GM12874 (cell line): ENCODE measurements at regions not wholly inside any gene's neighbourhood (a gene's known extent, or its start where the extent isn't known, plus 50 kb on each side); places are given as distances from the start of the nearest gene placed in this dataset.

Experiments
- TF ChIP-seq, protein P1 (sequence below): IDR thresholded peaks from 2 replicates; pipeline ENCODE4 v1.5.1; 2011; ENCODE audit warnings: low read depth, mild to moderate bottlenecking, control low read depth, low read length, moderate library complexity; ENCODE audit not compliant: insufficient read depth

DNA sequence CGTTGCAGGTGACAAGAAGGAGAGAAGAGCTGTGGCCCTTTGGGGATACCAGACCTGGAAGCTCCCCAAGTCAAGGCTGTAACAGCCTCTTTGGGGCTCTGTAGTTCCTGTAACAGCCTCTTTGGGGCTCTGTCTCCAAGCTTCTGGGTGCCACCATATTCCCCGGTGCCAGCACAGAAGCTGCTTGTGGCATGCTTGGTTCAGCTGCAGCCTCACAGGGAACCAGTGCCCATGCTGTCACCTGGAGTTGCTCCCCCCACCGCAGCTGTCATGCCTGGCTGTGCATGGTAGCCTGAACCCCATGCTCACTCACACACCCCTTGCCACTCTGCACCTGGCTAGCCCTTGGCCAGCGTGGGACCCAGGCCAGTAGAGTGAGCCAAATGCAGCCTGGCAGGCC, 109.1 kb downstream of the ELAPOR2 start:
- TF ChIP-seq, protein P1, sequence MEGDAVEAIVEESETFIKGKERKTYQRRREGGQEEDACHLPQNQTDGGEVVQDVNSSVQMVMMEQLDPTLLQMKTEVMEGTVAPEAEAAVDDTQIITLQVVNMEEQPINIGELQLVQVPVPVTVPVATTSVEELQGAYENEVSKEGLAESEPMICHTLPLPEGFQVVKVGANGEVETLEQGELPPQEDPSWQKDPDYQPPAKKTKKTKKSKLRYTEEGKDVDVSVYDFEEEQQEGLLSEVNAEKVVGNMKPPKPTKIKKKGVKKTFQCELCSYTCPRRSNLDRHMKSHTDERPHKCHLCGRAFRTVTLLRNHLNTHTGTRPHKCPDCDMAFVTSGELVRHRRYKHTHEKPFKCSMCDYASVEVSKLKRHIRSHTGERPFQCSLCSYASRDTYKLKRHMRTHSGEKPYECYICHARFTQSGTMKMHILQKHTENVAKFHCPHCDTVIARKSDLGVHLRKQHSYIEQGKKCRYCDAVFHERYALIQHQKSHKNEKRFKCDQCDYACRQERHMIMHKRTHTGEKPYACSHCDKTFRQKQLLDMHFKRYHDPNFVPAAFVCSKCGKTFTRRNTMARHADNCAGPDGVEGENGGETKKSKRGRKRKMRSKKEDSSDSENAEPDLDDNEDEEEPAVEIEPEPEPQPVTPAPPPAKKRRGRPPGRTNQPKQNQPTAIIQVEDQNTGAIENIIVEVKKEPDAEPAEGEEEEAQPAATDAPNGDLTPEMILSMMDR = no peak

DNA sequence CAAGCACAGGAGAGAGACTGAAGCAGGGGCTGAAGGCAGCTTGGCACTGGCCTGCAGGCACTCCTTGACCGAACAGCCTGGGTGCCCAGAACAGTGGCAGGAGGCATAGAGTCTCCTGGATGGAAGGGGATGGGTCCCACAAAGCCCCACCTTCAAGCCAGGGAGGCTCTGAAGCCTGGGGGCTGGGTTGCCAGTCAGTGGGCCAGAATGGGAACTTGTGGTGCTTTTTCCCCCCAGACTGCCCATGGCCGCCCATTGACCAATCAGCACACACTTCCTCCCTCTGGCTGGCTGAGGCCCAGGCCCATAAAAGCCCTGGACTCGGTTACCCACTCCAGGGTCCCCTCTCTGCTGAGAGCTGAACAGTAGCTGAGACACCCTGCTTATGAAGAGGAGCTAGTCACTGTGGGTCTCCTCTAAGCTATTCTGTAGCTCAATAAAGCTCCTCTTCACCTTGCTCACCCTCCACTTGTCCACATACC, 109.6 kb downstream of the ELAPOR2 start:
- TF ChIP-seq, protein P1 = no peak

DNA sequence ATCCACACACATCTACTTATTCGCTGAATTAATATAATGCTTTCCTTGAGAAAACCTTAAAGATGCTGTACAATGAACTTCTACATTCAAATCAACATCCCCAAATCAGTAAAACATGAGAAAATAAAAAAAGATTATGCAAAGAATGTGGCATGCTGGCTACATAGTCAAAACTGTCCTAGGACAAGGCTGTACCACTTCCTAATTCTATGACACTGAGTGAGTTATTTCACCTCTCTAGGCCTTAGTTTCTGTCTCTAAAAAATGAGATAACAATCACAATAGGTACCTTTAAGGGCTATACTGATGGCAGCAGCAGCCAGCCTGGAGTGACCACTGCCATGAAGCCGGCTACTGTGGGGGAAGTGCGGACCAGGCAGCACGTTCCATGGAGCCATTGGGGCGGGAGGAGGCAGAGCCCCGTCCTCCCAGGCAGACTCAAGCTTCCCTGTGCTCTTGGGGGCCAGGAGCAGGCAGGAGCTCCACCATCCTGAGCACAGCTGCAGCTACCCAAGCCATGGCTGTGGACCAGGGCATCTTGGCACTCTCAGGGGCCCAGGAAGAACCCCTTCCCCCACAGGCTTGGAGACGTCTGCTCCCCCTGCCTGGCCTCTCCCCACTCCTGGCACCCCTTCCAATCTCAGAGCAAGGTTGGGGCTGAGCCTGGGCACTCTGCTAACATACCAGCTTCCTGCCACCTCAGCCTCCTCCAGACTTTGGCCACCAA, 110.2 kb downstream of the ELAPOR2 start:
- TF ChIP-seq, protein P1 = no peak

DNA sequence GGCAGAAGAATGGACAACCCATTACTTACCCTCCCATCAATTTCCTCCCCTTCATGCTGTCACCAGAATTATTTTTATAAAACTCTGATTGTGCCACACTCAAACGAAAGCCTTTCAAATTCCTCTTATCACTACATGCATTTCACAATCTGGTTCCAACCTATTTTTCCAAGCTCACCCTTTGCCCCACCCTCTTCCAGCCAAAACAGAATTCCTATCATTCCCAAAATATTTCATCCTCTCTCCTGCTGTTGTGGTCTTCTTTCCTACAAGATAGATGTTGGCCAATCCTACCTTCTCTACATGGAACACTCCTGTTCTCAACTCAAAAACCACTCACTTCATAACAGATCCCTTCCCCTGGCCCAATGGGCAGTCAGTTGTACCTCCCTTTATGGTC, 111.5 kb downstream of the ELAPOR2 start:
- TF ChIP-seq, protein P1 = no peak

DNA sequence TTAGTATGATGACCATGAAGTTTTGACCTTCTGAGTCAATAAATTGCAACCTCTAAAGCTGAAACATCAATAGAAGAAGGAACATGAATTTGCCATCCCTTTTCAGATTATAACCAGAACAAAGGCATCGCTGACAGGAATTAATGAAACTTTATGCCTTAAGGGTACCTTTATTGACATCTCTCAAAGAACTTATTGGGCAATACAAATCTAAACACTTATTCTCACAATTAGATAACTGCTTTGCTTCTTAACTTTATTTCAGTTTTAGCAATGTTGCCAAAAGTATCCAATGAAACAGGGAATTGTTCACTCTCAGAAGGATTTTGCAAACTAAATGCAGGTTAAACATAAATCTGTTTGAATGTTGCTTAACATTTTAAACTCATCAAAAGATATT, 116.0 kb downstream of the ELAPOR2 start:
- TF ChIP-seq, protein P1 = no peak

DNA sequence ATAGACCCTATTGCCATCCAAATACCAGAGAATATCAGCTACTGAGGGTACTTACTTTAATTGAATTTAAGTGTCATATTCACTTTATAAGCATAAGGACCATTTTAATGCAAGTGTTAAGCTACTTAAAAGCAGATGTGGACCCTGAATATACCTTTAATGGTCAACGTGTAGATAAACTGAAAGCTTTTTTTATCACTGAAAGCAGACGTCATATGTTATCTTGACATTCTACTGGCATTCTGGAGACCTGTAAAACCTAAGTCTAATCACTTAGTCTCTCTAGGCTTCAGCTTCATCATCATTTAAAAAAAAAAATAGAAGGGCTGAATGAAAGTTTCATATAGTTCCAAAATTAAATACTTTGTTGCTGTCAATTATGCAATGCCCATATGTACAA, 116.5 kb downstream of the ELAPOR2 start:
- TF ChIP-seq, protein P1 = no peak

DNA sequence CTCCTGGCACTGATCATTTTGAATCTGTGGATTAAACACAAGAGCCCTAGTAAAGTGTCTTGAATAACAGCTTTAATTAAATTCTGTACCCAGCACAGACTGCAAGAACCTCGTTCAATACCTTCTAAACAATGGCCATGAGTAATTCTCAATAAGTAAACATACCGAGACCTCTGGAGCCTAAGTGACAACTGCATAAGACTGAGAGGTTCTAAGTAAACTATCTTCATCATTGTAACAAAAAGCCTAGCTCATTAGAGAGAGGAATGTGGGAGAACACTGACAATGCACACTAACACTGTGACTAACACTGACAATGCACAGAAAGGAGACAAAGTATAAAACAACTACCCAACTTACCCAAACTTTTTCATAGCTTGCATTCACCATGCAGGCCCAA, 117.4 kb downstream of the ELAPOR2 start:
- TF ChIP-seq, protein P1 = no peak
